ENCODE measurements at regions not wholly inside any gene's neighbourhood (a gene's known extent, or its start where the extent isn't known, plus 50 kb on each side); places are given as distances from the start of the nearest gene placed in this dataset.

DNA sequence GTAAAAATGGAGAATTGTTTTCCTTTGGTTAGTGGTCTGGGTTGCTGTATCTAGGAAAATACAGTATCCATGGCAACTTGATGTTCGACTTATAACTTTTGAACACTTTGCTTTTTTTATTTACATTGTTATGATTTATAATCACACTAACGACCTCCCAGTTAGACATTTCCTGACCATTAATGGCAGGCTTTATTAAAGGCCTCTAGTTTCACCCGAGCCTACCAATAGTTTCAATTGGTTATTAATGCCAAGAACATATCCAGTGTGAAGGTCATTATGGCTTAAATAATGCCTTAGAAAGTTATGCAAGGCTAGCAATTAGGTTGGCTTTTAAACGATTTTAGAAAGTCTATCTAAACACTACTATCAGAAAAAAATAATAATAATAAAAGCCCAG, 452.0 kb downstream of the DMRTA1 start:
- intact Hi-C loops (cut with micrococcal nuclease), result no loop called here
- H3K36me3 Mint-ChIP-seq (ENCODE audit: insufficient read depth, unreplicated experiment), result no peaks in the 10 kb centered on the region
- BruUV-seq (replicated peaks), result no TSS peak
- ChIA-PET CTCF (no interaction called here), POLR2A (no interaction called here)
- H3K4me3 Mint-ChIP-seq (ENCODE audit: unreplicated experiment), result no peak overlapping the region
- no peaks in the 10 kb centered on the region for H3K4me1 Mint-ChIP-seq (ENCODE audit: insufficient read depth, unreplicated experiment)
- no peak overlapping the region for H3K27ac Mint-ChIP-seq (ENCODE audit: low read depth, unreplicated experiment)
- DNase-seq (ENCODE audit: unreplicated experiment), result no peak
- H3K9me3 Mint-ChIP-seq (ENCODE audit: unreplicated experiment), result no peaks in the 10 kb centered on the region
- TF ChIP-seq, protein P1, sequence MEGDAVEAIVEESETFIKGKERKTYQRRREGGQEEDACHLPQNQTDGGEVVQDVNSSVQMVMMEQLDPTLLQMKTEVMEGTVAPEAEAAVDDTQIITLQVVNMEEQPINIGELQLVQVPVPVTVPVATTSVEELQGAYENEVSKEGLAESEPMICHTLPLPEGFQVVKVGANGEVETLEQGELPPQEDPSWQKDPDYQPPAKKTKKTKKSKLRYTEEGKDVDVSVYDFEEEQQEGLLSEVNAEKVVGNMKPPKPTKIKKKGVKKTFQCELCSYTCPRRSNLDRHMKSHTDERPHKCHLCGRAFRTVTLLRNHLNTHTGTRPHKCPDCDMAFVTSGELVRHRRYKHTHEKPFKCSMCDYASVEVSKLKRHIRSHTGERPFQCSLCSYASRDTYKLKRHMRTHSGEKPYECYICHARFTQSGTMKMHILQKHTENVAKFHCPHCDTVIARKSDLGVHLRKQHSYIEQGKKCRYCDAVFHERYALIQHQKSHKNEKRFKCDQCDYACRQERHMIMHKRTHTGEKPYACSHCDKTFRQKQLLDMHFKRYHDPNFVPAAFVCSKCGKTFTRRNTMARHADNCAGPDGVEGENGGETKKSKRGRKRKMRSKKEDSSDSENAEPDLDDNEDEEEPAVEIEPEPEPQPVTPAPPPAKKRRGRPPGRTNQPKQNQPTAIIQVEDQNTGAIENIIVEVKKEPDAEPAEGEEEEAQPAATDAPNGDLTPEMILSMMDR (IDR thresholded peaks at IDR 0.05; ENCODE audit: unreplicated experiment), result no peak
- H3K27me3 Mint-ChIP-seq (ENCODE audit: insufficient read depth, unreplicated experiment), result peaks cover 57% of the 10 kb centered on the region

DNA sequence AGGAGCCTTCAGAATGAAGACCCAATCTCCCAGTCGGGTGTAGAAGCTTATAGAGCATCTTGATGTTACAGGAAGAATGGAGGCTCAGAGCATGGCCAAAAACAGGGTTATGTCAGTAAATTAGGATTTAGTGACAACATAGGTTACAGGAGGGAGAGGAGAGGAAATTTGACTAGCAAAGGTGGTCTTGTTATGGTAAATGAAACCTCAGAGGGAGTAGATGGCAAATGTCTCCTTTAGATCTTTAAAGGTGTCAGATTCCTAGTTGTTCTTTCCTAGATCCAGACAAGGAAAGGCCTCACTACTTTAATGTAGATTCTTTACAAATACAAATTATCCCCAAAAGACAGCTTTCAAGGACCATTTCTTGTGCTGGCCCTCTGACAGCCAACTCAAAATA, 465.0 kb downstream of the DMRTA1 start:
- Mint-ChIP-seq H3K36me3 (ENCODE audit: insufficient read depth, unreplicated experiment) (no peaks in the 10 kb centered on the region), H3K4me1 (ENCODE audit: insufficient read depth, unreplicated experiment) (no peaks in the 10 kb centered on the region), H3K27me3 (ENCODE audit: insufficient read depth, unreplicated experiment) (peaks cover 58% of the 10 kb centered on the region), H3K27ac (ENCODE audit: low read depth, unreplicated experiment) (no peak overlapping the region), H3K4me3 (ENCODE audit: unreplicated experiment) (no peak overlapping the region), H3K9me3 (ENCODE audit: unreplicated experiment) (no peaks in the 10 kb centered on the region)
- ChIA-PET POLR2A (no interaction called here), CTCF (no interaction called here)
- DNase-seq (ENCODE audit: unreplicated experiment), result no peak
- TF ChIP-seq, protein P1 (IDR thresholded peaks at IDR 0.05; ENCODE audit: unreplicated experiment), result no peak
- BruUV-seq (replicated peaks), result no TSS peak
- intact Hi-C loops (cut with micrococcal nuclease), result no loop called here

DNA sequence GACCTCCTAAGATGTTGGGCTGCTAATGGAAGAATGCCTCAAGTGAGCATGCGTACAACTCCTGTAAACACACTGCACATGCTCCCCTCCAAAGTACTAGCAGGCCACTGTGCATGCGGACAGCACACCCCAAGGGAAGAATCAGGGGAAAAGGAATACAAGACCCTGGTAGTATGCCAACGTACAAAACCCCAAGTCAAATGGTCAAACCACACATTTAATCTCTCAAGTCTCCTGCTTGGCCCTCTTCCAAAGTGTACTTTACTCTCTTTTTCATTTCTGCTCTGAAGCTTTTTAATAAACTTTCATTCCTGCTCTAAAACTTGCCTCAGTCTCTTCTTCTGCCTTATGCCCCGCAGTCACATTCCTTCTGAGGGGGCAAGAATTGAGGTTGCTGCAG, 466.4 kb downstream of the DMRTA1 start:
- ChIA-PET POLR2A (no interaction called here), CTCF (no interaction called here)
- H3K36me3 Mint-ChIP-seq (ENCODE audit: insufficient read depth, unreplicated experiment), result no peaks in the 10 kb centered on the region
- H3K4me3 Mint-ChIP-seq (ENCODE audit: unreplicated experiment), result no peak overlapping the region
- intact Hi-C loops (cut with micrococcal nuclease), result no loop called here
- peaks cover 58% of the 10 kb centered on the region for H3K27me3 Mint-ChIP-seq (ENCODE audit: insufficient read depth, unreplicated experiment)
- BruUV-seq (replicated peaks), result no TSS peak
- TF ChIP-seq, protein P1 (IDR thresholded peaks at IDR 0.05; ENCODE audit: unreplicated experiment), result no peak
- no peaks in the 10 kb centered on the region for H3K9me3 Mint-ChIP-seq (ENCODE audit: unreplicated experiment)
- H3K4me1 Mint-ChIP-seq (ENCODE audit: insufficient read depth, unreplicated experiment), result no peaks in the 10 kb centered on the region
- DNase-seq (ENCODE audit: unreplicated experiment), result no peak
- H3K27ac Mint-ChIP-seq (ENCODE audit: low read depth, unreplicated experiment), result no peak overlapping the region

DNA sequence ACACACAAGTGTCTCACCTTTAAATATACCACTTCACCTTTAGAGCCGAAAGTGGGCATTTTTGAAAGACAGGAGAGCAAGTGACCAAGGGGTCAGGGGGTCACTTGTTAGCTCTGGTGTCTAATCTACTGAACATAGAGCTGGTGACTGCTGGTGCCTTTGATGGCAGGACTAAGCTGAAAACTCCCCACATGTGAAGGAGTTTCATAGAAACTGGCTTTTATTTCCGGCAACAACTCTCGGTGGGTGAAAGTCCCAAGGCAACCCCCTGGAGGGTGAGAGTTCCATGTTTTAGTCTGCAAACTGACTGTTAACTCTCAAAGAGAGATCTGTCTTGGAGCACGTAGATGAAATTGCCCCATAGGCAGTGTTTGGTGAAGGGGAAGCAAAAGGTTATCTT, 466.9 kb downstream of the DMRTA1 start:
- no peaks in the 10 kb centered on the region for H3K4me1 Mint-ChIP-seq (ENCODE audit: insufficient read depth, unreplicated experiment)
- ChIA-PET CTCF (no interaction called here), POLR2A (no interaction called here)
- H3K9me3 Mint-ChIP-seq (ENCODE audit: unreplicated experiment), result no peaks in the 10 kb centered on the region
- intact Hi-C loops (cut with micrococcal nuclease), result no loop called here
- TF ChIP-seq, protein P1 (IDR thresholded peaks at IDR 0.05; ENCODE audit: unreplicated experiment), result no peak
- H3K27me3 Mint-ChIP-seq (ENCODE audit: insufficient read depth, unreplicated experiment), result peaks cover 60% of the 10 kb centered on the region
- BruUV-seq (replicated peaks), result no TSS peak
- H3K4me3 Mint-ChIP-seq (ENCODE audit: unreplicated experiment), result no peak overlapping the region
- H3K27ac Mint-ChIP-seq (ENCODE audit: low read depth, unreplicated experiment), result no peak overlapping the region
- no peak for DNase-seq (ENCODE audit: unreplicated experiment)
- H3K36me3 Mint-ChIP-seq (ENCODE audit: insufficient read depth, unreplicated experiment), result peaks cover under 1% of the 10 kb centered on the region
